PC-9 (cell line): ENCODE measurements at regions not wholly inside any gene's neighbourhood (a gene's known extent, or its start where the extent isn't known, plus 50 kb on each side); places are given as distances from the start of the nearest gene placed in this dataset.

Experiments
- BruUV-seq: library from RNA; stranded (reverse); fragments of 400-500 nt; replicated peaks from 2 replicates; lab custom pipeline; 2021; lab: Mats Ljungman, UMichigan
- CTCF ChIA-PET: fragments of 300-600 bp; sonication (Branson Sonifier 250); formaldehyde crosslinking; loops from one replicate; lab custom pipeline; 2022; ENCODE audit warnings: antibody characterized with exemption; lab: Charles Lee
- POLR2A ChIA-PET: fragments of 300-600 bp; sonication (Branson Sonifier 250); formaldehyde crosslinking; loops from one replicate; lab custom pipeline; 2022; ENCODE audit warnings: antibody characterized with exemption; ENCODE audit not compliant: unreplicated experiment; lab: Charles Lee
- DNase-seq, 2 experiments: peaks; one replicate each; pipeline versions ENCODE4 v3.0.0 to v3.0.0-alpha.2; 2015 to 2022; ENCODE audit warnings: mixed read lengths in 1 of 2
- H2AFZ ChIP-seq: fragments of 200-600 bp; sonication (generic); 2 replicates; pipeline ENCODE4 v1.8.1; 2017; ENCODE audit warnings: antibody characterized with exemption
- H3F3A ChIP-seq: fragments of 200-600 bp; sonication (generic); 2 replicates; pipeline ENCODE4 v1.8.1; 2017; ENCODE audit warnings: antibody characterized with exemption, mild to moderate bottlenecking, low read depth; ENCODE audit not compliant: insufficient read depth
- H3K27ac ChIP-seq: fragments of 200-600 bp; sonication (generic); 2 replicates; pipeline ENCODE4 v1.6.1; 2016; ENCODE audit warnings: mixed run types
- H3K27me3 ChIP-seq: fragments of 200-600 bp; sonication (generic); 2 replicates; pipeline ENCODE4 v1.6.1; 2016; ENCODE audit warnings: low read depth, mixed run types; ENCODE audit not compliant: insufficient read depth
- H3K36me3 ChIP-seq: fragments of 200-600 bp; sonication (generic); 2 replicates; pipeline ENCODE4 v1.6.1; 2016; ENCODE audit warnings: low read depth, mixed run types
- H3K4me1 ChIP-seq: fragments of 200-600 bp; sonication (generic); replicated peaks from 2 replicates; pipeline ENCODE4 v1.6.1; 2016; ENCODE audit warnings: mixed run types; ENCODE audit not compliant: insufficient read depth
- H3K4me2 ChIP-seq: fragments of 200-600 bp; sonication (generic); 2 replicates; pipeline ENCODE4 v1.6.1; 2017; ENCODE audit warnings: mixed run types
- H3K4me3 ChIP-seq: fragments of 200-600 bp; sonication (generic); 2 replicates; pipeline ENCODE4 v1.6.1; 2016; ENCODE audit warnings: mixed run types
- H3K79me2 ChIP-seq: fragments of 200-600 bp; sonication (generic); 2 replicates; pipeline ENCODE4 v1.6.1; 2017; ENCODE audit warnings: low read depth, mixed run types
- H3K9me2 ChIP-seq: fragments of 200-600 bp; sonication (generic); 2 replicates; pipeline ENCODE4 v1.8.1; 2017; ENCODE audit warnings: mild to moderate bottlenecking; ENCODE audit not compliant: insufficient read depth
- H3K9me3 ChIP-seq: fragments of 200-600 bp; sonication (generic); 2 replicates; pipeline ENCODE4 v1.8.1; 2016; ENCODE audit warnings: low read depth; ENCODE audit not compliant: insufficient read depth
- H4K20me1 ChIP-seq: fragments of 200-600 bp; sonication (generic); 2 replicates; pipeline ENCODE4 v1.8.1; 2017; ENCODE audit not compliant: insufficient read depth
- EZH2 ChIP-seq: fragments of 200-600 bp; sonication (generic); IDR thresholded peaks from 2 replicates; pipeline ENCODE4 v1.8.0; 2017; ENCODE audit warnings: antibody characterized with exemption, low read depth
- intact Hi-C: fragments of 100-400 bp; cut with micrococcal nuclease; formaldehyde crosslinking; loops from one replicate; pipeline ENCODE4 v1.10.0; 2022; ENCODE audit not compliant: unreplicated experiment
- TF ChIP-seq, protein P1 (sequence below): fragments of 200-600 bp; sonication (generic); conservative IDR thresholded peaks from 2 replicates; pipeline ENCODE4 v1.6.1; 2017; ENCODE audit warnings: mixed run types, antibody characterized with exemption, mild to moderate bottlenecking, moderate library complexity

DNA sequence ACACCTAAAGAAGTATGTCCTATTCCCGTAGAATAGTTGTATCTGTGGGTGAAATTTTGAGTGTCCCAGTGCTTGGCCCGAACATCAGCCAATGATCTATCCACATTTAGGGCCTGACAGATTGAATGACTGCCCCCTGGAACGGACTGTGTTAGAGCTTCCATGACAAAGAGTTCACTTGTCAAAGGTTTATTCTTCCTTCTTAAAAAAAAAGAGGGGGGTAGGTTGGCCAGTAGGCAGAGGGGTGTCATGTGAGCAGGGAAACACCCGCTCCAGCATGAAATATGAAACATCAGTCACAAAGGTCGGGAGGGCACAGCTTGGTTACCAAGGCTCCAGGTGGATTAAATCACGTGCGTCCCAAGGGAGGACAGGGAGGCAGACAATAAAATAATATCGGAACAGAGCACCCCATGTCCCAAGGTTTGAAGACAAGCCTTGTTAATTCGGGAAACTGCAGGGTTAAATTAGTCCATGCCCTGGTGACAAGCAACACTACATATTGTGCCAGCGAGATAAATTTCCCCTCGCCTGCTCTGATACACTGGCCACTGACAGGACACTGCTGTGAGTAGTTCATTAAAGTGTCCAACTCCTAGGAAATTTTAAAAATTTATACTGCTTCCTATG lies 401.2 kb downstream of the IRX1 start:
- Histone ChIP-seq H3K36me3 (no peaks in the 10 kb centered on the region), H3K9me3 (no peaks in the 10 kb centered on the region), H3F3A (no peaks in the 10 kb centered on the region), H3K9me2 (no peaks in the 10 kb centered on the region), H4K20me1 (no peaks in the 10 kb centered on the region), H3K4me1 (no peaks in the 10 kb centered on the region), H3K27ac (no peak overlapping the region), H3K4me3 (no peak overlapping the region), H3K4me2 (no peak overlapping the region), H2AFZ (no peak overlapping the region), H3K27me3 (peaks cover 94% of the 10 kb centered on the region), H3K79me2 (no peaks in the 10 kb centered on the region)
- DNase-seq, result no peak
- no TSS peak for BruUV-seq
- intact Hi-C loops, result no loop called here
- no peak for TF ChIP-seq EZH2
- TF ChIP-seq, protein P1, sequence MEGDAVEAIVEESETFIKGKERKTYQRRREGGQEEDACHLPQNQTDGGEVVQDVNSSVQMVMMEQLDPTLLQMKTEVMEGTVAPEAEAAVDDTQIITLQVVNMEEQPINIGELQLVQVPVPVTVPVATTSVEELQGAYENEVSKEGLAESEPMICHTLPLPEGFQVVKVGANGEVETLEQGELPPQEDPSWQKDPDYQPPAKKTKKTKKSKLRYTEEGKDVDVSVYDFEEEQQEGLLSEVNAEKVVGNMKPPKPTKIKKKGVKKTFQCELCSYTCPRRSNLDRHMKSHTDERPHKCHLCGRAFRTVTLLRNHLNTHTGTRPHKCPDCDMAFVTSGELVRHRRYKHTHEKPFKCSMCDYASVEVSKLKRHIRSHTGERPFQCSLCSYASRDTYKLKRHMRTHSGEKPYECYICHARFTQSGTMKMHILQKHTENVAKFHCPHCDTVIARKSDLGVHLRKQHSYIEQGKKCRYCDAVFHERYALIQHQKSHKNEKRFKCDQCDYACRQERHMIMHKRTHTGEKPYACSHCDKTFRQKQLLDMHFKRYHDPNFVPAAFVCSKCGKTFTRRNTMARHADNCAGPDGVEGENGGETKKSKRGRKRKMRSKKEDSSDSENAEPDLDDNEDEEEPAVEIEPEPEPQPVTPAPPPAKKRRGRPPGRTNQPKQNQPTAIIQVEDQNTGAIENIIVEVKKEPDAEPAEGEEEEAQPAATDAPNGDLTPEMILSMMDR, result no peak
- POLR2A ChIA-PET, result no interaction called here
- CTCF ChIA-PET, result no interaction called here

DNA sequence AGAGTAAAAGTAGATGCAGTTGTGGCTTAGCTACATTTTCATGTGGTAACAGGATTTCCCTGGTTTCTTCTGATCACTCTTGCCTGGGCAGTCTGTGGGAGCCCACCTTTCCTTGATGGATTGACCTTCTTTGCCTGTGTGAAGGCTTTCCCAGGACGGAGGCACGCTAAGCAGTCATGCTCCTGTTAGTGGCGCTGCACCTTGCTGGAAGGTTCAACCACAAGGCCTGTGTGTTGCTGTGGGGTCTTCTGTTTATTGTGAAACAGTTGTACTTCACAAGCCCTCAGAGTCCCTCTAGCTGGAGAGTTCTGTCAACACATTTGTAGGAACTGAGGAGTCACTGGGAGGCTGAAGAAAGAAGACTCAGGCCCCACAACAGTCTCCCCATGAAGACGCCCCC lies 402.0 kb downstream of the IRX1 start:
- DNase-seq, result no peak
- CTCF ChIA-PET, result no interaction called here
- no TSS peak for BruUV-seq

DNA sequence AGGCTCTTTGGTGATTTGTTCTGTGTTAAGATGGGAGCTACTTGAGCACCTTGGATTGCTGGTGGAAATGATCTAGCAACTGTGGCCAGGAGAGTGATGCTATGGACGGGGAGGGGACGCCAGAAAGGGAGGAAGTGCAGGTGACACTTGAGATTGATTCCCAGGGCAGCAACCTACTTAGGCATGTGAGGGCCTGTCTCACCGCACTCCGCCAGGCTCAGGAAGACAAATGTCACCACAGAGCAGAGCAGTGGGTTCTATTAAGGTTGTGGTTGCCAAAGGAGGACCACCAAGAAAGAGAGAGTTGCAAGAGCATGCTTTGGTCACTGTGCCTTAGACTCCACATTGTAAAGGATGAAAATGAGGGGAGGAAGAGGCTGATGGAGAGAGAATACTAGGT lies 404.3 kb downstream of the IRX1 start:
- Histone ChIP-seq H4K20me1 (no peaks in the 10 kb centered on the region), H3K27me3 (peaks cover 63% of the 10 kb centered on the region), H3K79me2 (no peaks in the 10 kb centered on the region), H3K4me2 (no peak overlapping the region), H3K9me2 (no peaks in the 10 kb centered on the region), H3K4me3 (no peak overlapping the region), H3K4me1 (no peaks in the 10 kb centered on the region), H2AFZ (no peak overlapping the region), H3F3A (no peaks in the 10 kb centered on the region), H3K36me3 (no peaks in the 10 kb centered on the region), H3K27ac (no peak overlapping the region), H3K9me3 (no peaks in the 10 kb centered on the region)
- no peak for TF ChIP-seq EZH2
- TF ChIP-seq, protein P1, result no peak
- no TSS peak for BruUV-seq
- ChIA-PET POLR2A (no interaction called here), CTCF (no interaction called here)
- DNase-seq, result no peak
- intact Hi-C loops, result no loop called here

More for the DNA sequence above, 402.0 kb downstream of the IRX1 start:
- H3K9me3 ChIP-seq, result no peaks in the 10 kb centered on the region
- no peak for TF ChIP-seq EZH2
- TF ChIP-seq, protein P1, result no peak
- no peak overlapping the region for H3K27ac ChIP-seq
- H3F3A ChIP-seq, result no peaks in the 10 kb centered on the region
- H3K9me2 ChIP-seq, result no peaks in the 10 kb centered on the region
- intact Hi-C loops, result no loop called here
- H3K79me2 ChIP-seq, result no peaks in the 10 kb centered on the region
- H2AFZ ChIP-seq, result no peak overlapping the region
- no peaks in the 10 kb centered on the region for H3K4me1 ChIP-seq
- POLR2A ChIA-PET, result no interaction called here
- H3K36me3 ChIP-seq, result no peaks in the 10 kb centered on the region
- H4K20me1 ChIP-seq, result no peaks in the 10 kb centered on the region
- H3K27me3 ChIP-seq, result peaks cover 85% of the 10 kb centered on the region
- no peak overlapping the region for H3K4me3 ChIP-seq
- no peak overlapping the region for H3K4me2 ChIP-seq
